ENCODE measurements at regions not wholly inside any gene's neighbourhood (a gene's known extent, or its start where the extent isn't known, plus 50 kb on each side); places are given as distances from the start of the nearest gene placed in this dataset.

GRCh38 chr9:88652876-88653275, 117.9 kb downstream of the NXNL2 start:
- Mint-ChIP-seq H3K9me3 (no peaks in the 10 kb centered on the region), H3K27ac (no peak overlapping the region)
- no peak for TF ChIP-seq CTCF (IDR thresholded peaks at IDR 0.05)

GRCh38 chr9:88653406-88653805, 118.4 kb downstream of the NXNL2 start:
- no peak overlapping the region for H3K27ac Mint-ChIP-seq
- no peak for ATAC-seq (ENCODE audit: low read depth)
- H3K4me3 Mint-ChIP-seq, result no peak overlapping the region
- intact Hi-C loops (cut with micrococcal nuclease), result no loop called here
- H3K4me1 Mint-ChIP-seq, result no peaks in the 10 kb centered on the region
- no peaks in the 10 kb centered on the region for H3K36me3 Mint-ChIP-seq (ENCODE audit: low read depth)
- CTCF ChIA-PET, result no interaction called here
- no peaks in the 10 kb centered on the region for H3K9me3 Mint-ChIP-seq
- H3K27me3 Mint-ChIP-seq, result peaks cover 3% of the 10 kb centered on the region
- DNase-seq, result no peak
- POLR2A ChIA-PET, result no interaction called here
- no peak for TF ChIP-seq CTCF (IDR thresholded peaks at IDR 0.05)

More at GRCh38 chr9:88652876-88653275, 117.9 kb downstream of the NXNL2 start:
- ATAC-seq (ENCODE audit: low read depth) (no peak), DNase-seq (no peak)
- Mint-ChIP-seq H3K4me1 (no peaks in the 10 kb centered on the region), H3K36me3 (ENCODE audit: low read depth) (no peaks in the 10 kb centered on the region), H3K27me3 (peaks cover 3% of the 10 kb centered on the region), H3K4me3 (no peak overlapping the region)
- intact Hi-C loops (cut with micrococcal nuclease), result no loop called here
- ChIA-PET POLR2A (no interaction called here), CTCF (no interaction called here)

- Mint-ChIP-seq H3K9me3 (no peaks in the 10 kb centered on the region), H3K27me3 (peaks cover 3% of the 10 kb centered on the region), H3K27ac (no peak overlapping the region), H3K4me1 (no peaks in the 10 kb centered on the region), H3K36me3 (ENCODE audit: low read depth) (no peaks in the 10 kb centered on the region), H3K4me3 (no peak overlapping the region)
- DNase-seq (no peak), ATAC-seq (ENCODE audit: low read depth) (no peak)
- no peak for TF ChIP-seq CTCF (IDR thresholded peaks at IDR 0.05)
- ChIA-PET POLR2A (no interaction called here), CTCF (no interaction called here)
- intact Hi-C loops (cut with micrococcal nuclease), result no loop called here
Observed at GRCh38 chr9:88653911-88654310, 118.9 kb downstream of the NXNL2 start.

- no peak for DNase-seq
- no peak for TF ChIP-seq CTCF (IDR thresholded peaks at IDR 0.05)
- H3K4me1 Mint-ChIP-seq, result no peaks in the 10 kb centered on the region
- H3K36me3 Mint-ChIP-seq (ENCODE audit: low read depth), result no peaks in the 10 kb centered on the region
- H3K4me3 Mint-ChIP-seq, result no peak overlapping the region
- ChIA-PET POLR2A (no interaction called here), CTCF (no interaction called here)
- no peak overlapping the region for H3K27ac Mint-ChIP-seq
- no peaks in the 10 kb centered on the region for H3K9me3 Mint-ChIP-seq
- ATAC-seq (ENCODE audit: low read depth), result no peak
- H3K27me3 Mint-ChIP-seq, result peaks cover 3% of the 10 kb centered on the region
- intact Hi-C loops (cut with micrococcal nuclease), result no loop called here
Observed at GRCh38 chr9:88657893-88658292, 122.9 kb downstream of the NXNL2 start.

- no peaks in the 10 kb centered on the region for H3K4me1 Mint-ChIP-seq
- TF ChIP-seq CTCF (IDR thresholded peaks at IDR 0.05), result no peak
- CTCF ChIA-PET, result no interaction called here
Observed at GRCh38 chr9:88658311-88658822, 123.4 kb downstream of the NXNL2 start.

More at GRCh38 chr9:88658311-88658822, 123.4 kb downstream of the NXNL2 start:
- H3K36me3 Mint-ChIP-seq (ENCODE audit: low read depth), result no peaks in the 10 kb centered on the region
- ATAC-seq (ENCODE audit: low read depth) (no peak), DNase-seq (no peak)
- H3K27ac Mint-ChIP-seq, result no peak overlapping the region
- intact Hi-C loops (cut with micrococcal nuclease), result no loop called here
- H3K4me3 Mint-ChIP-seq, result no peak overlapping the region
- peaks cover 3% of the 10 kb centered on the region for H3K27me3 Mint-ChIP-seq
- no peaks in the 10 kb centered on the region for H3K9me3 Mint-ChIP-seq
- POLR2A ChIA-PET, result no interaction called here
